ENCODE measurements at regions not wholly inside any gene's neighbourhood (a gene's known extent, or its start where the extent isn't known, plus 50 kb on each side); places are given as distances from the start of the nearest gene placed in this dataset.

GRCh38 chr20:57004951-57005933 lies 261.2 kb downstream of the BMP7 start:
- no peak for DNase-seq

- no peak for DNase-seq
These were observed 259.9 kb downstream of the BMP7 start for GRCh38 chr20:57006411-57007170.

GRCh38 chr20:57007171-57007540 lies 259.3 kb downstream of the BMP7 start:
- DNase-seq: no peak

GRCh38 chr20:57008217-57008616 lies 258.2 kb downstream of the BMP7 start:
- DNase-seq: no peak

GRCh38 chr20:57009355-57009754 lies 257.1 kb downstream of the BMP7 start:
- no peak for DNase-seq

- DNase-seq: no peak
These were observed 256.7 kb downstream of the BMP7 start for GRCh38 chr20:57009775-57010174.

- no peak for DNase-seq
These were observed 253.8 kb downstream of the BMP7 start for GRCh38 chr20:57012691-57013090.

GRCh38 chr20:57013217-57013616 lies 253.2 kb downstream of the BMP7 start:
- DNase-seq: no peak

GRCh38 chr20:57013741-57014140 lies 252.7 kb downstream of the BMP7 start:
- DNase-seq: no peak

- DNase-seq: no peak
These were observed 246.1 kb downstream of the BMP7 start for GRCh38 chr20:57020364-57020763.

- DNase-seq: no peak
These were observed 244.1 kb downstream of the BMP7 start for GRCh38 chr20:57022306-57022705.

- DNase-seq: no peak
These were observed 243.4 kb downstream of the BMP7 start for GRCh38 chr20:57023007-57023406.

GRCh38 chr20:57023997-57024396 lies 242.4 kb downstream of the BMP7 start:
- no peak for DNase-seq

GRCh38 chr20:57024849-57025248 lies 241.6 kb downstream of the BMP7 start:
- no peak for DNase-seq

GRCh38 chr20:57025261-57025660 lies 241.2 kb downstream of the BMP7 start:
- DNase-seq: no peak

- no peak for DNase-seq
These were observed 240.7 kb downstream of the BMP7 start for GRCh38 chr20:57025666-57026224.

GRCh38 chr20:57027777-57028176 lies 238.7 kb downstream of the BMP7 start:
- no peak for DNase-seq

GRCh38 chr20:57030611-57031600 lies 235.5 kb downstream of the BMP7 start:
- no peak for DNase-seq

- no peak for DNase-seq
These were observed 234.5 kb downstream of the BMP7 start for GRCh38 chr20:57031867-57032355.

GRCh38 chr20:57032847-57033246 lies 233.6 kb downstream of the BMP7 start:
- no peak for DNase-seq

- no peak for DNase-seq
These were observed 232.4 kb downstream of the BMP7 start for GRCh38 chr20:57034001-57034400.

- DNase-seq: no peak
These were observed 228.8 kb downstream of the BMP7 start for GRCh38 chr20:57037689-57038088.
